ENCODE measurements at regions not wholly inside any gene's neighbourhood (a gene's known extent, or its start where the extent isn't known, plus 50 kb on each side); places are given as distances from the start of the nearest gene placed in this dataset.

GRCh38 chr9:86485359-86485758, 131.1 kb upstream of the TUT7 start:
- Histone ChIP-seq H3K4me1 (ENCODE audit: control insufficient read depth in 2 of 2, insufficient read depth in 2 of 2, low read length in 2 of 2) (no peaks in the 10 kb centered on the region), H3K36me3 (replicated peaks in 1 of 2; ENCODE audit: control extremely low read depth in 1 of 2, control insufficient read depth in 1 of 2, extremely low read depth in 1 of 2, insufficient read depth in 2 of 2, low read length in 1 of 2) (no peaks in the 10 kb centered on the region)
- ATAC-seq (ENCODE audit: low read depth): no peak

GRCh38 chr9:86483496-86483895, 129.3 kb upstream of the TUT7 start:
- Histone ChIP-seq H2AFZ (ENCODE audit: insufficient read depth, low read depth, low read length, poor library complexity, severe bottlenecking) (no peak overlapping the region), H3K4me2 (replicated peaks; ENCODE audit: low read depth, low read length, poor library complexity, severe bottlenecking) (no peak overlapping the region), H3K36me3 (replicated peaks in 1 of 2; ENCODE audit: control extremely low read depth in 1 of 2, control insufficient read depth in 1 of 2, extremely low read depth in 1 of 2, insufficient read depth in 2 of 2, low read length in 1 of 2) (no peaks in the 10 kb centered on the region), H4K20me1 (ENCODE audit: control insufficient read depth, insufficient read depth, low read length, poor library complexity, severe bottlenecking) (no peaks in the 10 kb centered on the region), H3K27ac (ENCODE audit: low read length in 2 of 2) (no peak overlapping the region), H3K9me3 (ENCODE audit: control extremely low read depth in 1 of 3, control insufficient read depth in 2 of 3, insufficient read depth in 1 of 3, low read length in 2 of 3) (peaks cover 0 to 6% (median 0%) of the 10 kb centered on the region in 3 donors), H3K4me1 (ENCODE audit: control insufficient read depth in 2 of 2, insufficient read depth in 2 of 2, low read length in 2 of 2) (no peaks in the 10 kb centered on the region), H3K9ac (ENCODE audit: low read length) (no peak overlapping the region), H3K4me3 (ENCODE audit: control extremely low read depth in 1 of 5, extremely low read depth in 1 of 5, insufficient read depth in 1 of 5, low read depth in 2 of 5, low read length in 4 of 5) (no peak overlapping the region), H3K79me2 (ENCODE audit: control insufficient read depth, insufficient read depth, low read length) (no peaks in the 10 kb centered on the region), H3K27me3 (replicated peaks in 1 of 4; ENCODE audit: control extremely low read depth in 1 of 4, control insufficient read depth in 3 of 4, insufficient read depth in 4 of 4, low read length in 3 of 4) (no peaks in the 10 kb centered on the region)
- ATAC-seq (ENCODE audit: low read depth) (no peak), DNase-seq (no peak)
- H3K9me3 Mint-ChIP-seq (ENCODE audit: insufficient read depth): no peaks in the 10 kb centered on the region
- H3K4me1 Mint-ChIP-seq: peaks cover 4% of the 10 kb centered on the region
- no peak overlapping the region for H3K4me3 Mint-ChIP-seq
- no peak for TF ChIP-seq EZH2 (IDR thresholded peaks at IDR 0.05; ENCODE audit: borderline replicate concordance, insufficient read depth, low read depth, low read length, poor library complexity, severe bottlenecking)
- TF ChIP-seq CTCF (IDR thresholded peaks at IDR 0.05): no peak
- ChIA-PET POLR2A (no interaction called here), CTCF (no interaction called here)
- H3K27me3 Mint-ChIP-seq: peaks cover 6% of the 10 kb centered on the region
- no peak overlapping the region for H3K27ac Mint-ChIP-seq
- intact Hi-C loops (cut with micrococcal nuclease): no loop called here

More at GRCh38 chr9:86485359-86485758, 131.1 kb upstream of the TUT7 start:
- Histone ChIP-seq H3K79me2 (ENCODE audit: control insufficient read depth, insufficient read depth, low read length) (no peaks in the 10 kb centered on the region), H3K4me2 (replicated peaks; ENCODE audit: low read depth, low read length, poor library complexity, severe bottlenecking) (no peak overlapping the region), H2AFZ (ENCODE audit: insufficient read depth, low read depth, low read length, poor library complexity, severe bottlenecking) (no peak overlapping the region), H3K9ac (ENCODE audit: low read length) (no peak overlapping the region), H3K4me3 (ENCODE audit: control extremely low read depth in 1 of 5, extremely low read depth in 1 of 5, insufficient read depth in 1 of 5, low read depth in 2 of 5, low read length in 4 of 5) (no peak overlapping the region), H4K20me1 (ENCODE audit: control insufficient read depth, insufficient read depth, low read length, poor library complexity, severe bottlenecking) (no peaks in the 10 kb centered on the region), H3K27me3 (replicated peaks in 1 of 4; ENCODE audit: control extremely low read depth in 1 of 4, control insufficient read depth in 3 of 4, insufficient read depth in 4 of 4, low read length in 3 of 4) (no peaks in the 10 kb centered on the region), H3K9me3 (ENCODE audit: control extremely low read depth in 1 of 3, control insufficient read depth in 2 of 3, insufficient read depth in 1 of 3, low read length in 2 of 3) (peaks cover 0 to 6% (median 0%) of the 10 kb centered on the region in 3 donors), H3K27ac (ENCODE audit: low read length in 2 of 2) (no peak overlapping the region)
- 92% methylated on average over 2 of the region's 5 CpGs for WGBS (ENCODE audit: insufficient coverage)
- TF ChIP-seq CTCF (IDR thresholded peaks at IDR 0.05) (no peak), EZH2 (IDR thresholded peaks at IDR 0.05; ENCODE audit: borderline replicate concordance, insufficient read depth, low read depth, low read length, poor library complexity, severe bottlenecking) (no peak)
- Mint-ChIP-seq H3K9me3 (ENCODE audit: insufficient read depth) (no peaks in the 10 kb centered on the region), H3K4me3 (no peak overlapping the region), H3K27ac (no peak overlapping the region), H3K27me3 (no peaks in the 10 kb centered on the region), H3K4me1 (peaks cover 4% of the 10 kb centered on the region)
- CTCF ChIA-PET: no interaction called here
- POLR2A ChIA-PET: no interaction called here
- intact Hi-C loops (cut with micrococcal nuclease): loop anchor here (5.0 kb wide), 1 partner anchor 837 kb away; no protein-coding TSS in a partner anchor
- DNase-seq: no peak
